ENCODE measurements at regions not wholly inside any gene's neighbourhood (a gene's known extent, or its start where the extent isn't known, plus 50 kb on each side); places are given as distances from the start of the nearest gene placed in this dataset.
"Not testable (repeated sequence)": the region's sequence is repeated elsewhere in the genome, so short reads cannot be mapped to it uniquely, and the experiment has no call there.

DNA sequence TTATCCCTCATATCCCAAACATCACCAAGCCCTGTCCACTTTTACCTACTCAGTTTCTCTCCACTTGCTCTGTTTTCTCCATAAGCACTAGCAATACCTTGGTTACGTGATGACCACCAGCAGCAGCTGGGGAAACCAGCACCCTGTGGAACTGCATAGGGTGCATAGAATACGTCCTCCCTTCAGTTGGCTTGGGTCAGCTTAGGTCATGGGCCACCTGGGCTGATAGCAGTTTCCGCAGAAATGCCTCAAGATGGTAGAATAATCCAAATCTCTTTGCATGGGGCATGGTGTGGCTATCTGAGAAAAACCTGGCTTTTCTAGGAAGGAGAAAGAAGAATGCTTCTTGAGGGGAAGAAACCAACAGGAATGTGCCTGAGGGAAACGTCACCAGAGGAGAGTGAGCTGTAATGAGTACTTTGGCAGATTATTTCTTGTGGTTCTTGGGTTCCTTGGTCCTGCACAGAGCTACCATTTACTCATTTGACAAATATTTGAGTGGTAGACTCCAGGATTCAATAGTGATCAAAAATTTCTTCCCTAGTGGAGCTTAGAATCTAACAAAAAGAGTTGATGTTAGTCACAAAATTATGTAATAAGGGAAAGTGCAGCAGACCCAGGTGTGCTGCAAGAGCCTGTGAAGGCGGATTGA, 134.3 kb downstream of the CCDC74A start:
- not testable (repeated sequence) for H3K27ac ChIP-seq (ENCODE audit: low read depth, low read length)
- WGBS, 3 donors, result 84 to 87% (median 86%) methylated on average over 5 of the region's 5 CpGs

DNA sequence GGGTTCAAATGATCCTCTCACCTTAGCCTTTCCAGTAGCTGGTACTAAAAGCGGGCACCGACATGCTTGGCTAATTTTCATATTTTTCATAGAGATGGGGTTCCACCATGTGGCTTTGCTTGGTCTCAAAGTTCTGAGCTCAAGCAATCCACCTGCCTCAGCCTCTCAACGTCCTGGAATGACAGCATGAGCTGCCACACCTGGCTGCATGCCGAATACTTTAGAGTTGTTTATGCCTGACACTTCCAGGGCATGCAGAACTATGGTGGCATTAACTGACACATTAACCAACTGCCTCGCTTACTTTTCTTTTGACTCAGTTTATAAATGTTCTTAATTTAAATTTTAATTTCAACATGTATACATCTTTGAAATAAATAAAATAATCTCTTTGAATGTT, 135.8 kb downstream of the CCDC74A start:
- not testable (repeated sequence) for H3K27ac ChIP-seq (ENCODE audit: low read depth, low read length)
- 59 to 75% (median 74%) methylated on average over 5 of the region's 5 CpGs for WGBS, 3 donors

DNA sequence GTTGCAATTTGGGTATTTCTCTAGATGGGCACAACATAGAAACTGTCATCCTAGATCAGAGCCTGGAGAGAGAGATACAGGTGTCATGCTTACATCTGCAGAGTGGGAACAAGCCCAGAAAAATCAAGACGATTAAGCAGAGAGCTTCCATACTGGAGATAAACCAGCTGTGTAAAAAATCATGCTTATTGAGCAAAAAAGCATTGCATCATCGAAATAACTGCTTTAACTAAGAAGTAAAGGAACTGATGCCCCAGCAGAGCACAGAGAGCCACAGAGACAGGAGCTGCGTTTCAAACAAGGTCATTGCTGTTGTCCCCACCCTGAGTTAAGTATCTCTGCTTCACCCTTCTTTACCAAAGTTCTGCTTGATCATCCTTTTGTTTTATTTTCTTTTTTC, 138.0 kb downstream of the CCDC74A start:
- H3K27ac ChIP-seq (ENCODE audit: low read depth, low read length), result not testable (repeated sequence)
- 23 to 62% (median 29%) methylated on average over 3 of the region's 3 CpGs for WGBS, 3 donors

DNA sequence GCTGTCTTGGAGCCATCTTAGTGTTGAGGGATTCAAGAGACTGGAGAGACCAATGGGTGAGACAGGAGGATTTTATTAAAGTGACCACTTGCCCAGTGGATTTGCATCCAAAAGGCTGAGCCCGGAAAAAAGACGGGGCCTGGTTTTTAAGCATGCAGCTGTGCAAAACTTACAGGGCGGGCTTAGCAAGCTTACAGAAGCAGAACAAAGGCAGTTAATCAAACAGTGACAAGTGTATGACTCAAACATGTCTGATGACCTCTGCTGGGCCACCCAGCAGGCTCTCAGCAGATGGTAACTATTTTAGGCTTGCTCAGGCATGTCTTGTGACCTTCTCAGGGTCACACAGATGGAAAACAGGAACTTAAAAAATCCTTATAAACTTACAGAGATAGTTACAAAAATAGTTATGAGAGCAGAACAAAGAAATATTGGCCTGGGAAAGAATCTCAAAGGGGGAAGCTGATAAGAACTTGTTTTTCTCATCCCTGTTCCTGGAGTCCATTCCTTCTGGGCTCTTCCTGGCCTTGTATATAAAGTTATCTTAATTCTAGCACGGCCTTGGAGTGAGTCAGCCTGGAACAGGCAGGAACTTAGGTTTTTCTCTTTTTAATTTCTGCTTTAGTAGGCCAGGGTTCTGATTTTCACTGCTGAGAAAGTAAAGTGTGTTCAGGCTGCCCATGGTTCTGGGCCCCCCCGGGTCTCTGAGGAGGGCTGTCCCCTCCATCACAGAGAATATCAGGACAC, 141.3 kb downstream of the CCDC74A start:
- WGBS, 3 donors, result 43 to 73% (median 53%) methylated on average over 5 of the region's 5 CpGs
- H3K27ac ChIP-seq (ENCODE audit: low read depth, low read length), result not testable (repeated sequence)

DNA sequence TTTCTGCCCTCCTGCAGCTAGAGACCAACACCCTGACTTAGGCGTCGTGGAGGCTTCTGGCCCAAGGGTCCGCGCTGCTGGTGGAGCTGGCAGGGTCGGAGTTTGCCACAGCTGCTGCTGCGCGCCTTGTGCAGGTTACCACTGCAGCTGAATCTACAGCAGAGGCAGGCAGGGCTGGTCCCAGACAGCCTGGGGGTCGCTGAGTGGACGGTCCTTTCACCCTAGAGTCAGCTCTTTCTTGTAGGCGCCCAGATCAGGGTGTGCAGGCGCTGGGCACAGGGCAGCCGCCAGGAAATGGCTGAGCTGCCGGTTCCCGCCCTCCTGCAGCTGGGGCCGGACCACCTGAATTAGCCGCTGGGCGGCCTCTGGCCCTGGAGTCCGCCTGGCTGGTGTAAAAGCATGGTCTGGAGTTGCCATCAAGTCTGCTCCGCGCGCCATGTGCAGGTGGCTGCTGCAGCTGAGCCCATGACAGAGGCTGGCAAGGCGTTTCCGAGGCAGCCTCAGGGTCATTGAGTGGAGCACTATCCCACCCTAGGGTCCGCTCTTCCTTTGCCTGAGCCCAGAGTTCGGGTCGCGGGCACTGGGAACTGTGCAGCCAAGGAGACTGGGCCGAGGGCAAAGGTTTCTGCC, 144.3 kb downstream of the CCDC74A start:
- 62 to 70% (median 67%) methylated on average over 27 to 28 of the region's 28 CpGs for WGBS, 3 donors
- H3K27ac ChIP-seq (ENCODE audit: low read depth, low read length), result not testable (repeated sequence)

DNA sequence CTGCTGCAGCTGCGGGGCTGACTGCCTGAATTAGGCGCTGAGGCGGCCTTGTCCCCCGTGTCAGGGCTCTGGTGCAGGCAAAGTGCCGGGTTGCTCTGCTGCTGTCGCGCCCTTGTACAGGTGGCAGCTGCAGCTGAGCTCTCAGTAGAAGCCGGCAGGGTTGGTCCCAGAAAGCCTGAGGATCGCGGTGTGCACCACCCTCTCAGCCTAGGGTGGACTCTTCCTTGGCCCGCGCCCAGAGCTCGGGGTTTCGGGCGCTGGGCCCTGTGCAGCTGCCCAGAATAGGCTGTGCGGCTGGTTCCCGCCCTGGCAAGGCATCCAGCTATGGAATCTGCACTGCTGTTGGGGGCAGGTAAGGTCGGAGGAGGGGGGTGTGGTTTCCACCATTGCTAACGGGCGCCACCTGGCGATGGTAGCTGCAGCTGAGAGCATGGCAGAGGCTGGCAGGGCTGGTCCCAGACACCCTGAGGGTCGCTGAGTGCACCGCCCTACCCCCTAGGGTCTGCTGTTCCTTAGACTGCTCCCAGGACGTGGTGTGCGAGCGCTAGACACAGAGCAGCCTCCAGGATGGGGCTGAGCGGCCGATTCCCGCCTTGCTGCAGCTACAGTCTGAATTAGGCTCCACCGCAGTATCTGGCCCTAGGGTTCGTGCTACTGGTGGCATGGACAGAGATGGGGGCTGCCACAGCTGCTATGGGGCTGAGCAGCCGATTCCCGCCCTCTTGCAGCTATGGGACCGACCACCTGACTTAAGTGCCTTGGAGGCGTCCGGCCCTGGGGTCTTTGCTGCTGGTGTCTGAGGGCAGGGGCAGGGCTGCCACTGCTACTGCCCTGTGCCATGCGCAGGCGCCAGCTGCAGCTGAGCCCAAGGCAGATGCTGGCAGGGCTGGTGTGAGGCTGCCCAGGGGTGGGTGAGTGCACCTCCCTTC, 145.0 kb downstream of the CCDC74A start:
- WGBS, 3 donors, result 6% methylated on average over 36 to 38 of the region's 38 CpGs
- not testable (repeated sequence) for H3K27ac ChIP-seq (ENCODE audit: low read depth, low read length)

DNA sequence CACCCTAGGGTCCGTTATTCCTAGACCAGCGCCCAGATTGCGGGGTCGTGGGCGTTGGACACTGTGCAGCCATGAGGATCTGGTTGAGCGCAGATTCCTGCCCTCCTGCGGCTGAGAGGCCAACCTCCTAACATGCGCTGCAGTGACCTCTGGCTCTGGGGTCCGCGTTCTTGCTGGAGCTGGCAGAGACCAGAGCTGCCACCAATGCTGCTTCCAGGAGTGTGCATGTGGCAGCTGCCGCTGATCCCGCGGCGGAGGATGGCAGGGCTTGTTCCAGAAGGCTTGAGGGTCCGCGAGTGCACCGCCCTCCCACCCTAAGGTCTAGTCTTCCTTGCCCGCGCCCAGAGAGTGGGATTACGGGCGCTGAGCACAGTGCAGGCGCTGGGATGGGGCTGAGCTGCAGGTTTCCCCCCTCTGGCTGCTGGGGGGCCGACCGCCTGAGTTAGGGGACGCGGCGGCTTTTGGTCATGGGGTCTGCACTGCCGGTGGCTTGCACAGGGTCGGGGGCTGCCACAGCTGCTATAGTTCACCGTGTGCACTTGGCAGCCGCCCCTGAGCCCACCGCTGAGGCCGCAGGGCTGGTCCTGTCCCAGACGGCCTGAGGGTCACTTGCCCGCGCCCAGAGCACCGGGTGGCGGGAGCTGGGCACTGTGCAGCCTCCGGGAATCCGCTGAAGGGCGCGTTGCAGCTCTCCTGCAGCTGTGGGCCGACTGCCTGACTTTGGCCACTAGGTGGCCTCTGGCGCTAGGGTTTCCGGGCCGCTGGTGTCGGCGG, 145.9 kb downstream of the CCDC74A start:
- WGBS, 3 donors, result 1 to 3% (median 2%) methylated on average over 48 of the region's 48 CpGs
- no peak overlapping the region for H3K27ac ChIP-seq (ENCODE audit: low read depth, low read length)

DNA sequence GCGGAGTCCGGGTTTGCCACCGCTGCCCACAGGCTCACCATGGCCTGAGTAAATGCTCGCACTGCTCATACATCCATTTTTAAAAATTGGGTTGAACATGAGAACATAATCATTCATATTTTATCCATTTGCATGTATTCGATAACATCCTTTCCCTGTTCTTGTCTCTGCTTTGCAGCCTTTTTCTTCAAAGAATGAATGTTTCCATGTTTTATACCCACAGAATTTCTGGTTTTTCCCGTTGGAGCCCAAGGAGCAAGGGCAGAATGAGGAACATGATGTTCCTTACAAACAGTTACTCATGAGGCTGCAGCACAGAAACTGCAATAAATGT, 146.5 kb downstream of the CCDC74A start:
- WGBS, 3 donors, result 2 to 6% (median 4%) methylated on average over 6 of the region's 6 CpGs
- H3K27ac ChIP-seq (ENCODE audit: low read depth, low read length), result no peak overlapping the region

DNA sequence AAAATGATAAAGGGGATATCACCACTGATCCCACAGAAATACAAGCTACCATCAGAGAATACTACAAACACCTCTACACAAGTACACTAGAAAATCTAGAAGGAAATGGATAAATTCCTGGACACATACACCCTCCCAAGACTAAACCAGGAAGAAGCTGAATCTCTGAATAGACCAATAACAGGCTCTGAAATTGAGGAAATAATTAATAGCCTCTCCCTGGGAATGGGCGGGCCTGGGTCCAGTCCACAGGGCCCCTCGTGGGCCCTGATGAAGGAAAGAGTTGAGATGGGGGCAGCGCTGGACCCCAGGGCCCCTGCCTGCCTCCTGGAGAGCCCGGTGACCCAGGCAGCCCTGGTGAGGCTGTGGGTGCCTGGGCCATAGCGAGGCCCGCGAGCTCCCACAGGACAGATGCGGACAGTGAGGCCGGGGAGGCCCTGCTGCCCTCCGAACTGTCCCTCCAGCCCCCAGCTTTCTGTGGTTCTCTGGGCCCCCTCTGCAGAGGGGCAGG, 154.0 kb downstream of the CCDC74A start:
- H3K27ac ChIP-seq (ENCODE audit: low read depth, low read length), result not testable (repeated sequence)
- 15 to 43% (median 29%) methylated on average over 9 to 10 of the region's 10 CpGs for WGBS, 3 donors

DNA sequence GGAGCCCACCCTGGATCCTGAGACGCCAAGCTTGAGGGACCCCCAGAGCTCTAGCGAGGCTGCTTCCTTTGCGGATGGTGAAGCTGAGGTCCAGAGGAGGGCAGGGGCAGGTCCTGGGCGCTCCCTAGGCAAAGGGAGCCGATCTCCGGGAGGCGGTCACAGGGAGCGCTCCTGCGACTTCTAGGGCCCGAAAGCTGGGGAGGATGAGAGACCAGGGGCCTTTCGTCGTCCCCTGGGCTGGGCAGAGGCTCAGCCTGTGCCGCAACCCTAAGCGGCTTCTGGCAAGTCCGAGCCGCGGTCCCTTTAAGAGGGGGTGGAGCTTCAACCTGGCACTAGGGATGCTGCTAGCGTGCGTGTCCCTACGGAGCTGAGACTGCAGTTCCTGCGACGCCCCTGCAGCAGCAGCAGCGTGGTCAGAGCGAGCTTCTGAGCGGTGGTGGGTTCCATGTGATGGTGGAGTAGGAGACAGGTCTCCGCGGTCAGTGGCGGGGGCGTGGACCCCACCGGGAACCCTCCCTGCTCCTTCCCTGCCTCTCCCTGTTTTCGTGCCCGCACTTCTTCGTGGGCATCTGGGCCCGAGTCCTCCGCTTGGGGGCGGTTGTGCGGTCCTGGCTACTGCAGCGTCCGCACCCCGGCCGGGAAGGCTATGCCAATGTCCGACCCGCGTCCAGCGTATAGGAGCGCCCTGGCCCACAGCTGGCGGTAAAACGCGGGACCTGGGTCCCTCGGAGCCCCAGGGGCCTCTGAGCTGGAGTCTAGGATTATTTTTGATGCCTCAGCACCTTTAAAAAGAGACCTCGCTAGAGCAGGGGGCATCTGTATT, 154.6 kb downstream of the CCDC74A start:
- peak overlapping the region; percentile 81 for H3K27ac ChIP-seq (ENCODE audit: low read depth, low read length)
- WGBS, 3 donors, result 0 to 1% (median 0%) methylated on average over 44 to 51 of the region's 51 CpGs

DNA sequence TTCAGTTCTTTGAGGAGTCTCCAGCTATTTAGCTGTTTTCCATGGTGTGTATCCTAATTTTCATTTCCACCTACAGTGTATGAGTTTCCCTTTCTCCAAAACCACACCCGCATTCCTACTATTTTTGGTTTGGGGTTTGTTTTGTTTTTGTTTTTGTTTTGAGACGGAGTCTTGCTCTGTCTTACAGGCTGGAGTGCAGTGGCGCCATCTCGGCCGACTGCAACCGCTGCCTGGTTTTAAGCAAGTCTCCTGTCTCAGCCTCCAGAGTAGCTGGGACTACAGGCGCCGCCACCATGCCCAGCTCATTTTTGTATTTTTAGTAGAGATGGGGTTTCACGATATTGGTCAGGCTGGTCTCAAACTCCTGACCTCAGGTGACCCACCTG, 155.2 kb downstream of the CCDC74A start:
- not testable (repeated sequence) for H3K27ac ChIP-seq (ENCODE audit: low read depth, low read length)
- 1 to 4% (median 2%) methylated on average over 9 of the region's 9 CpGs for WGBS, 3 donors

DNA sequence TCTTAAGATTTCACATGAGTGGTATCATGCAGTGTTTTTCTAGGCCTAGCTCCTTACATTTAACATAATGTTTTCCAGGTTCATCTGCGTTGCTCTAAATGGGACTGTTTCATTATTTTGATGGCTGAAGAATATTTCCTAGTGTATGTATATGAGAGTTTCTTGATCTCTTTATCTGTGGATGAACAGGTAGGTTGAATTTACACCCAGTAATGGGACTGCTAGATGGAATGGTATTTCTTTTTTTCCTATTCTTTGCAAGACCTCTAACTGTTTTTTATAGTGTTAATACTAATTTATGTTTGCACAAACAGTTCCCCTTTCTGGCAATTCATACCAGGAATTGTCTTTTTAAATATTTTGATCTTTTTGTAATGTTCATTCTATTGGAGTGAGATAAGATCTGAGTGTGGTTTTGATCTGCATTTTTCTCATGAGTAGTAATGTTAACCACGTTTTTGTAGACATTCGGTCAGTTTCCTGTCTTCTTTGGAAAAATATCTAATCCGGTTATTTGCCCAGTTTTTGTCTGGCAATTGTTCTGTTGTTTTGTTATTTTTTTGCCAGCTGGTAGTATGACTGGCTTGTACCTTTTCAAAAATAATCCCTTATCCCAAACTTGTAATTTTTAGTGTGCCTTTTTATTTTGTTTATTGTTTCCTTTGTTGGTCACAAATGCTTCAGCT, 157.1 kb downstream of the CCDC74A start:
- 40 to 47% (median 42%) methylated on average over 4 of the region's 4 CpGs for WGBS, 3 donors
- not testable (repeated sequence) for H3K27ac ChIP-seq (ENCODE audit: low read depth, low read length)

DNA sequence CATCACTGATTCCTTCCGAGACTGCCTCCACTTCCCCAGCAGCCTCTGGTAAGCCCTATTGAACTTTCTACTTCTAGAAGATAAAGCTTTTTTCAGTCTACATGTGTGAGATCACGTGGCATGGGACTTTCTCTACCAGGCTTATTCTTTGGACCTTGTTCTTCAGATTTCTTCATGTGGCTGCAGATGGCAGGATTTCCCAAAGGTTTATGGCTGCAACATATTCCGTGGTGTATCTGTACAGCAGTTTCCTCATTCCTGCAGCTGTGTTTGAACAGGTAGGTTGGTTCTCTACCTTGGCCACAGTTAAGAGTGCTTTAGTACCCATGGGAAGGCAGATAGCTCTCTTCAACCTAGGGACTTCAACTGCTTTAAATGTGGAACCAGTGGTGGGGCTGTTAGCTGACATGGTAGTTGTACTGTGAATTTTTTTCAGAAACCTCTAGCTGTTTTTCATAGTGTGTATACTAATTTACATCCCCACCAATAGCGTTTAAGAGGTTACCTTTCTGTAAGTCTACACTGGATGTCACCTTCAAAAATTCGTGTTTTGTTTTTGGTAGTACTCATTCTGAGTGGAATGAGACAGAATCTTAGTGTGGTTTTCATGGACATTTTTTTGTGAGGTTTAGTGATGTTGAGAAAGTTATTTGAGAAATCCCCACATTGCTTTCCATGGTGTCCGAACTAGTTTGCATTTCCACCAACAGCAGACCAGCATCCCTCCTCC, 158.6 kb downstream of the CCDC74A start:
- H3K27ac ChIP-seq (ENCODE audit: low read depth, low read length), result not testable (repeated sequence)
- 42 to 77% (median 75%) methylated on average over 6 of the region's 6 CpGs for WGBS, 3 donors

DNA sequence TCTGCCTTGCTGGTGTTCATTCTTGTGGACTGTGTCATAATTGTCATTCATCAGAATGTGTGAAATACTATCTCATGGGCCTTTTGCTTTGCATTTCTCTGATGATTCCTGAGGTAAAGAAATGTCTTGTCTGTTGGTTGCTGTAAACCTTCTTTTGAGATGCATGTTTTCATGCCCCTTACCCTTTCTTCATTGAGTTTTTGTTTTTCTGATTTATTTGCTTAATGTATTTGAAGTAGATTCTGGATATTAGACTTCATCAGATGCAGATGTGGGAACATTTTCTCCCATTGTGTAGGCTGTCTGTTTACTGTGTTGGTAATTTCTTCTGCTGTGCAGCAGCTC, 159.2 kb downstream of the CCDC74A start:
- H3K27ac ChIP-seq (ENCODE audit: low read depth, low read length), result not testable (repeated sequence)

DNA sequence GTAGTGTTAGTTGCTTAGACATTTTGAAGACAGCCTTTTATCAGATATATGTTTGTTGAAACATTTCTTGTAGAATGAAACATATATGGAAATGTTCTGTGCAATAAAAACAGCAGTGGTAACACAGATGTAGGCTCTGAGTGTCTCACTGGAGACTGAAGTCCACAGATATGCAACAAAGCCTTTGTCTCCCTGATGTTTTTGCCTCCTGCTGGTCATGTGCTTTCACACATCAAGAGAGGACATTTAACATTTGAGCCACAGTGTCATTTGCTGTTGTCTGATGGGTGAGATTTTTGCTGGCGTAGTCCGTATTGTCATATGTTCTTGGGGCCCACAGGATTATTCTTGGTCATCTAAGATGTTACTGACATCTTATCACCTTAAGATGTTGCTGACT, 161.4 kb downstream of the CCDC74A start:
- 96 to 100% (median 100%) methylated on average over 2 of the region's 2 CpGs for whole genome bisulfite sequencing, 3 donors
- H3K27ac ChIP-seq (ENCODE audit: low read depth, low read length), result not testable (repeated sequence)

DNA sequence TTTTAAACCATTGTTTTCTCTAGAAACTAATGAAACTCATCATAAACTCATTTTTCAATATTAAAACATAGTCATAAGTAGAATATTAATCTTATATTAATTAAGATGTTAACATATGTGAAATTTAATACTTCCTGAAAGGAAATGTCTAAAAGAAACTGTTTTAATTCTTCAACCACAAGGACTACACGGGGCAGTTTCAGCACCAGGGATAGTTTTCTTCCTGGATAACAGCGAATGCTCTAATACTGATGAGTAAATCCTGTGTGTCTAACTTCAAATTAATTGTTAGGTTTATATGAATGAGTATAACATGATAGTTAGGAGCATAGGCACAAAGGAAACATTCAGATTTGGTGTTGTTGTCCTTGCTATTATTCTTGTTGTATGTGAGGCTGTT, 183.6 kb downstream of the CCDC74A start:
- not testable (repeated sequence) for H3K27ac ChIP-seq (ENCODE audit: low read depth, low read length)
- 72 to 85% (median 78%) methylated on average over 2 of the region's 2 CpGs for WGBS, 3 donors
